DOHH2 (cell line): ENCODE measurements at regions not wholly inside any gene's neighbourhood (a gene's known extent, or its start where the extent isn't known, plus 50 kb on each side); places are given as distances from the start of the nearest gene placed in this dataset.

Experiments
- H3F3A ChIP-seq: fragments of 200-600 bp; sonication (generic), shearing (Covaris generic); 2 replicates; pipeline ENCODE4 v1.6.0; 2016; ENCODE audit warnings: antibody characterized with exemption, mild to moderate bottlenecking; ENCODE audit not compliant: control insufficient read depth, insufficient read depth
- H3K27ac ChIP-seq: fragments of 200-600 bp; sonication (generic); 2 replicates; pipeline ENCODE4 v1.5.1; 2014; ENCODE audit warnings: low read depth, mild to moderate bottlenecking, low read length, moderate library complexity
- H3K27me3 ChIP-seq: fragments of 200-600 bp; sonication (generic); 2 replicates; pipeline ENCODE4 v1.6.1; 2014; ENCODE audit warnings: mild to moderate bottlenecking, low read length, mixed read lengths; ENCODE audit not compliant: control insufficient read depth
- H3K36me3 ChIP-seq: fragments of 200-600 bp; sonication (generic); 2 replicates; pipeline ENCODE4 v1.6.1; 2014; ENCODE audit warnings: mild to moderate bottlenecking, low read length, moderate library complexity, mixed read lengths; ENCODE audit not compliant: control insufficient read depth
- H3K4me1 ChIP-seq: fragments of 200-600 bp; sonication (generic); 2 replicates; pipeline ENCODE4 v1.6.1; 2014; ENCODE audit warnings: mild to moderate bottlenecking, low read length, mixed read lengths; ENCODE audit not compliant: control insufficient read depth
- H3K4me2 ChIP-seq: fragments of 200-600 bp; sonication (generic); 2 replicates; pipeline ENCODE4 v1.6.0; 2014; ENCODE audit warnings: mild to moderate bottlenecking, low read length, moderate library complexity
- H3K4me3 ChIP-seq: fragments of 200-600 bp; sonication (generic); 2 replicates; pipeline ENCODE4 v1.5.1; 2014; ENCODE audit warnings: mild to moderate bottlenecking, low read length, mixed read lengths
- H3K79me2 ChIP-seq: fragments of 200-600 bp; sonication (generic); 2 replicates; pipeline ENCODE4 v1.6.1; 2014; ENCODE audit warnings: mild to moderate bottlenecking, low read length, mixed read lengths; ENCODE audit not compliant: control insufficient read depth
- H3K9me2 ChIP-seq: fragments of 200-600 bp; sonication (generic); replicated peaks from 2 replicates; pipeline ENCODE4 v1.6.1; 2014; ENCODE audit warnings: mild to moderate bottlenecking, low read length, mixed read lengths; ENCODE audit not compliant: control insufficient read depth
- H3K9me3 ChIP-seq: fragments of 200-600 bp; sonication (generic); 2 replicates; pipeline ENCODE4 v1.6.1; 2014; ENCODE audit warnings: antibody characterized with exemption, low read length, mixed read lengths; ENCODE audit not compliant: control insufficient read depth, insufficient read depth
- H4K20me1 ChIP-seq: fragments of 200-600 bp; sonication (generic); 2 replicates; pipeline ENCODE4 v1.6.0; 2014; ENCODE audit warnings: low read depth, mild to moderate bottlenecking, antibody characterized with exemption, low read length, moderate library complexity; ENCODE audit not compliant: control insufficient read depth, insufficient read depth
- EZH2phosphoT487 ChIP-seq: fragments of 200-600 bp; sonication (generic); IDR thresholded peaks from 2 replicates; pipeline ENCODE4 v1.6.1; 2017; ENCODE audit warnings: borderline replicate concordance, mild to moderate bottlenecking, antibody characterized with exemption, low read length, moderate library complexity, mixed read lengths
- TF ChIP-seq, protein P1 (sequence below): fragments of 200-600 bp; sonication (generic); IDR thresholded peaks from one replicate; pipeline ENCODE4 v1.5.1; 2014; ENCODE audit warnings: antibody characterized with exemption, mild to moderate bottlenecking, low read depth, low read length; ENCODE audit not compliant: poor library complexity, severe bottlenecking

DNA sequence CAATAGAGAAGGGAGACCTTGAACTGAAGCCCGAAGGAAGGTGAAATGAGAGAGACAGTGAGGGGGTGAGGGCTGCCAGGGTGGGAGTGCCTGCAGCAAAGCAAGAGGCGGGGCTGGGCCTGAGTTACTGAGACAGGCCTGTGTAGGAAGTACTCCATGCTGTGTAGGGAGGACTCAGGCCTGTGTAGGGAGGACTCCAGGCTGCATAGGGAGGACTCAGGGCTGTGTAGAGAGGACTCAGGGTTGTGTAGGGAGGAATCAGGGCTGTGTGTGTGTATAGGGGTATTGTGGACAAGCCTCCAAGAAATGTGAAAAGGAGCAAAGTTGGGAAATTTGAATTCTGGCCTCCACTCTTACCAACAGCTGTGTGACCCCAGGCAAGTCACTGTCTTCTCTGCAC lies 133.8 kb upstream of the CACNA1E start:
- H3K4me1 ChIP-seq: no peaks in the 10 kb centered on the region
- H4K20me1 ChIP-seq: no peaks in the 10 kb centered on the region
- H3K4me2 ChIP-seq: no peak overlapping the region
- no peaks in the 10 kb centered on the region for H3K9me3 ChIP-seq
- no peak overlapping the region for H3K4me3 ChIP-seq
- H3F3A ChIP-seq: no peaks in the 10 kb centered on the region
- H3K36me3 ChIP-seq: no peaks in the 10 kb centered on the region
- TF ChIP-seq EZH2phosphoT487: no peak
- TF ChIP-seq, protein P1, sequence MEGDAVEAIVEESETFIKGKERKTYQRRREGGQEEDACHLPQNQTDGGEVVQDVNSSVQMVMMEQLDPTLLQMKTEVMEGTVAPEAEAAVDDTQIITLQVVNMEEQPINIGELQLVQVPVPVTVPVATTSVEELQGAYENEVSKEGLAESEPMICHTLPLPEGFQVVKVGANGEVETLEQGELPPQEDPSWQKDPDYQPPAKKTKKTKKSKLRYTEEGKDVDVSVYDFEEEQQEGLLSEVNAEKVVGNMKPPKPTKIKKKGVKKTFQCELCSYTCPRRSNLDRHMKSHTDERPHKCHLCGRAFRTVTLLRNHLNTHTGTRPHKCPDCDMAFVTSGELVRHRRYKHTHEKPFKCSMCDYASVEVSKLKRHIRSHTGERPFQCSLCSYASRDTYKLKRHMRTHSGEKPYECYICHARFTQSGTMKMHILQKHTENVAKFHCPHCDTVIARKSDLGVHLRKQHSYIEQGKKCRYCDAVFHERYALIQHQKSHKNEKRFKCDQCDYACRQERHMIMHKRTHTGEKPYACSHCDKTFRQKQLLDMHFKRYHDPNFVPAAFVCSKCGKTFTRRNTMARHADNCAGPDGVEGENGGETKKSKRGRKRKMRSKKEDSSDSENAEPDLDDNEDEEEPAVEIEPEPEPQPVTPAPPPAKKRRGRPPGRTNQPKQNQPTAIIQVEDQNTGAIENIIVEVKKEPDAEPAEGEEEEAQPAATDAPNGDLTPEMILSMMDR: no peak
- H3K27ac ChIP-seq: no peak overlapping the region
- H3K9me2 ChIP-seq: no peaks in the 10 kb centered on the region; the same call in 1 of the 2 replicates
- no peaks in the 10 kb centered on the region for H3K79me2 ChIP-seq
- H3K27me3 ChIP-seq: no peaks in the 10 kb centered on the region; the same call in 1 of the 2 replicates

DNA sequence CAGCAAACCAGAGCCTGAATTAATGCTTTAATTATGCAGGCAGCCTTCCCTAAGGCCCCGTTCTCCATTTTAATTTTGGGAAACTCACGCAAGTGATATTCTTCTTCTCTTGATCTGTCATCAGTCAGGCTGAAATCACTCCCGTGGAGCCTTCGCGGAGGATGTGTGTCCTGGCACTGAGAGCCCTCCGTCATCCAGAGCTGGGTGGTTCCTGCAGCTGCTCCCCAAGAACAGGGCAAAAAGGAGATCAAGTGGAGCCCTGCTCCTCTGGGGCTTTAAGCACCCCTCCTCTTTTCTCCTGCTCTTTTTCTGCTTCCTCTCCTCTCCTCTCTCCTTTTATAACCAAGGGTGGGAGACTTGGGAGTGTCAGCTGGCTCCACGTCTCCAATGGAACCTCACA lies 133.2 kb upstream of the CACNA1E start:
- H3K9me2 ChIP-seq: no peaks in the 10 kb centered on the region
- no peak for TF ChIP-seq EZH2phosphoT487
- TF ChIP-seq, protein P1: no peak
- no peak overlapping the region for H3K27ac ChIP-seq

DNA sequence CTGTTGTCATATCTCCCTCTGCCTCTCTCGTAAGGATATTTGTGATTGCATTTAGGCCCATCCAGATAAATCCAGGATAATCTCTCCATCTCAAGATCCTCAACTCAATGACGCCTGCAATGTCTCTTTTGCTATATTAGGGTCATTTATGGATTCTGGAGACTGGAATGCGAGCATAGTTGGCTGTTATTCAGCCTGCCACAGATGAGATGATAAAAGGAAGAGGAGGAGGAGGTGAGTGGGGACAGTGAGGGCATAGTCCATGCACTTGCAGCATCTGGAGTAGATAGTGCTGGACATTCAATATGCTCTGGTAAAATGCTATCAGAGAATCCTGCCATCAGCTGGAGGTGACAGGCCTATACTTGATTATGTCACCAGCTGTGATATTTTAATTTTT lies 131.6 kb upstream of the CACNA1E start:
- Histone ChIP-seq H4K20me1 (no peaks in the 10 kb centered on the region), H3K4me2 (no peak overlapping the region), H3K79me2 (no peaks in the 10 kb centered on the region), H3K27me3 (no peaks in the 10 kb centered on the region; the same call in 1 of the 2 replicates), H3K36me3 (no peaks in the 10 kb centered on the region), H3K9me3 (no peaks in the 10 kb centered on the region), H3K4me1 (no peaks in the 10 kb centered on the region), H3K4me3 (no peak overlapping the region), H3K27ac (no peak overlapping the region), H3F3A (no peaks in the 10 kb centered on the region), H3K9me2 (no peaks in the 10 kb centered on the region)
- no peak for TF ChIP-seq EZH2phosphoT487

More for the DNA sequence above, 133.2 kb upstream of the CACNA1E start:
- no peaks in the 10 kb centered on the region for H3F3A ChIP-seq
- H3K4me3 ChIP-seq: no peak overlapping the region
- H3K4me1 ChIP-seq: no peaks in the 10 kb centered on the region
- no peak overlapping the region for H3K4me2 ChIP-seq
- no peaks in the 10 kb centered on the region for H3K9me3 ChIP-seq
- H3K27me3 ChIP-seq: no peaks in the 10 kb centered on the region; the same call in 1 of the 2 replicates
- H3K36me3 ChIP-seq: no peaks in the 10 kb centered on the region
- H3K79me2 ChIP-seq: no peaks in the 10 kb centered on the region
- H4K20me1 ChIP-seq: no peaks in the 10 kb centered on the region

DNA sequence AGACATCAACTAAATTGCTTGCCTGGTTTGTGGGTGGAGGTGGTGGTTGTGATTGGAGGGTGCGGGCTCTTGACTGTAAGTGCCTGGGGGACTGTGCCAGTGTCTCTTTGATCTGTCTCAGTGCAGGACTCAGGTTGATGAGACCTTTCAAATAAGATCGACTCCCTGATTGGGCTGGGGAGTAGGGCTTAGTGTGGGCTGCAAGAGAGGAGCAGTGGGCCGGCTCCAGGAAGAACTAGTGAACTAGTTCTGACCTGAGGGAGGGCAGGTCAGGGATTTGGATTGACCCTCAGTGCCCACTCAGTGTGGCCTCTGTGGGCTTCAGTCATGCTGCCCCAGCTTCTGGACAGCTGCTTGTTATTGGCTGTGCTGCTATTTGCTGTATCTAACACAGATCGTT lies 130.6 kb upstream of the CACNA1E start:
- Histone ChIP-seq H3K79me2 (no peaks in the 10 kb centered on the region), H3K4me2 (no peak overlapping the region), H3K4me1 (no peaks in the 10 kb centered on the region), H3F3A (no peaks in the 10 kb centered on the region), H3K9me3 (no peaks in the 10 kb centered on the region), H3K4me3 (no peak overlapping the region), H3K36me3 (no peaks in the 10 kb centered on the region), H3K27ac (no peak overlapping the region), H4K20me1 (no peaks in the 10 kb centered on the region), H3K27me3 (no peaks in the 10 kb centered on the region; the same call in 1 of the 2 replicates), H3K9me2 (no peaks in the 10 kb centered on the region)
- TF ChIP-seq EZH2phosphoT487: no peak
- TF ChIP-seq, protein P1: no peak
